ENCODE measurements at regions not wholly inside any gene's neighbourhood (a gene's known extent, or its start where the extent isn't known, plus 50 kb on each side); places are given as distances from the start of the nearest gene placed in this dataset.
"Not testable (repeated sequence)": the region's sequence is repeated elsewhere in the genome, so short reads cannot be mapped to it uniquely, and the experiment has no call there.

DNA sequence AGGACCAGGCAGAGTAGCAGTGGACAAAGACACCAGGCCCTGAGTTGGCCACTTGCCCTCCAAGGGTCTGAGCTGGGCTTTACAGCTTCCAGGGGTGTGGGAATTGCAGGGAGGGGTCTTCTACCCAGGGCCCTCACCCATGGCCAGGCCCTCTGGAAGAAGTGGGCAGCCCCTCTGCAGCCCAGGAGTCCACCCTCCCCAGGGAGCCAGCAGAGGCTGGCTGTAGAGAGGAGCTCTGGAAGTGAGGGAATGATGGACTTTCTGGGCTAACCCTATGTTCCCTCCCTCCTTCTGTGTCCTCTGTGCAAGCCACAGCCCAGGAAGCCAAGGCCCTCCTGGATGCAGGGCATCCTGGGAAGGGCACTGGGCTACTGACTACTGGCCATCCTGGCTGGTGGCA is 232.3 kb downstream of the POTEH start:
- H3K27ac ChIP-seq (ENCODE audit: low read length); H3K9me3 Mint-ChIP-seq; H3K4me3 ChIP-seq (ENCODE audit: low read length); DNase-seq; intact Hi-C loops (cut with micrococcal nuclease); H3K4me1 Mint-ChIP-seq; H3K27me3 ChIP-seq (ENCODE audit: control insufficient read depth, insufficient read depth, low read length); H3K36me3 ChIP-seq (ENCODE audit: control insufficient read depth, insufficient read depth, low read length); ATAC-seq; H3K27me3 Mint-ChIP-seq (ENCODE audit: low read depth in 2 of 2); H3K4me3 Mint-ChIP-seq; H3K4me1 ChIP-seq (ENCODE audit: control insufficient read depth, insufficient read depth, low read length); H3K27ac Mint-ChIP-seq; H3K9me3 ChIP-seq (ENCODE audit: control insufficient read depth, insufficient read depth, low read length); H3K36me3 Mint-ChIP-seq: not testable (repeated sequence)

DNA sequence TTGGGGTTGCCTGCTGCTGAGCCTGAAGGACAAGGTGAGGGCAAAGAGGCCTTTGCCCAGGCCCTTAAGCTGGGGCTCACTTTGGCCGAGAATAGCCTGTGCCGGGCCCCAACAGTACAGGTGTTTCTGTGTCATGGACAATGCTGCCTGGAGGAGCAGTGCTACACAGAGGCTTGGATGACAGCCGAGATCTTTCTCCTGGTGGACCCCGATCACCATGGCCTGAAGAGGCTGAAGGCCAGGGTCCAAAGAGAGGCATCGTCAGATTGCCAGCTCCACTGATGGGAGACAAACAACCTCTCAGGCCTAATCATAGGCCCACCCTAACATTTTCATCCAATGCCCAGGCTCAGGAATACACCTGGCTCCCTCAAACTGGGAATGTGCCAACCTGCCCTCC is 232.8 kb downstream of the POTEH start:
- H3K36me3 ChIP-seq (ENCODE audit: control insufficient read depth, insufficient read depth, low read length); H3K4me3 Mint-ChIP-seq; H3K9me3 Mint-ChIP-seq; H3K4me1 Mint-ChIP-seq; intact Hi-C loops (cut with micrococcal nuclease); ATAC-seq; H3K27ac Mint-ChIP-seq; H3K27ac ChIP-seq (ENCODE audit: low read length); H3K27me3 Mint-ChIP-seq (ENCODE audit: low read depth in 2 of 2); H3K9me3 ChIP-seq (ENCODE audit: control insufficient read depth, insufficient read depth, low read length); H3K4me1 ChIP-seq (ENCODE audit: control insufficient read depth, insufficient read depth, low read length); H3K4me3 ChIP-seq (ENCODE audit: low read length); H3K36me3 Mint-ChIP-seq; DNase-seq; H3K27me3 ChIP-seq (ENCODE audit: control insufficient read depth, insufficient read depth, low read length): not testable (repeated sequence)
- 90% methylated on average over 5 of the region's 5 CpGs for WGBS (ENCODE audit: insufficient coverage)

DNA sequence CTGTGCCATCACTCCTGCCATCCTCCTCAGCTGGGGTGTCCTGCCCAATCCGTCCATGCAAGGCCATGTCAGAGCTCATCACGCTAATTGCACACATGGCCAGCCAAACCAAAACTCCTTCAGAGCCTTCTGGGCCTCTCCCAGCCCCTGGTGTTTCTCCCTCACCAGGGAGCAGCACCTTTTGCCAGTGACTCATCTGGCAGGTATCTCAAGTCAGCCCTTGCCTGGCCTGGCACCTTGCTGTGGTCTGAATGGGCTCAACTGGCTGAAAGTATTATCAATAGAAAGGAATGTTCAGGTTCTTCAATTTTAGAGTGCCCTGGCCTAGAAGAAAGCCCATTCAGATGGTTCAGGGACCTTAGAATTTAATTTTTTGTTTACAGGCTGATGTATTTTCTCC is 235.0 kb downstream of the POTEH start:
- H3K36me3 ChIP-seq (ENCODE audit: control insufficient read depth, insufficient read depth, low read length); intact Hi-C loops (cut with micrococcal nuclease); ATAC-seq; H3K27ac ChIP-seq (ENCODE audit: low read length); H3K4me3 Mint-ChIP-seq; DNase-seq; H3K36me3 Mint-ChIP-seq; H3K4me3 ChIP-seq (ENCODE audit: low read length); H3K27me3 Mint-ChIP-seq (ENCODE audit: low read depth in 2 of 2); H3K4me1 Mint-ChIP-seq; H3K9me3 Mint-ChIP-seq; H3K4me1 ChIP-seq (ENCODE audit: control insufficient read depth, insufficient read depth, low read length); H3K9me3 ChIP-seq (ENCODE audit: control insufficient read depth, insufficient read depth, low read length); H3K27ac Mint-ChIP-seq; H3K27me3 ChIP-seq (ENCODE audit: control insufficient read depth, insufficient read depth, low read length): not testable (repeated sequence)
- whole genome bisulfite sequencing (ENCODE audit: insufficient coverage), result no CpG with 5 or more reads among the region's 2 CpGs

GRCh38 chr22:15927172-15927571 is 237.3 kb downstream of the POTEH start:
- H3K27ac Mint-ChIP-seq; DNase-seq; H3K27me3 ChIP-seq (ENCODE audit: control insufficient read depth, insufficient read depth, low read length); H3K4me1 Mint-ChIP-seq; H3K4me1 ChIP-seq (ENCODE audit: control insufficient read depth, insufficient read depth, low read length); H3K4me3 Mint-ChIP-seq; H3K27ac ChIP-seq (ENCODE audit: low read length); intact Hi-C loops (cut with micrococcal nuclease); H3K9me3 Mint-ChIP-seq; H3K36me3 ChIP-seq (ENCODE audit: control insufficient read depth, insufficient read depth, low read length); H3K27me3 Mint-ChIP-seq (ENCODE audit: low read depth in 2 of 2); H3K4me3 ChIP-seq (ENCODE audit: low read length); H3K9me3 ChIP-seq (ENCODE audit: control insufficient read depth, insufficient read depth, low read length); H3K36me3 Mint-ChIP-seq; ATAC-seq: not testable (repeated sequence)
- WGBS (ENCODE audit: insufficient coverage), result 93% methylated on average over 4 of the region's 5 CpGs
